HG02759 (cell line): ENCODE measurements at regions not wholly inside any gene's neighbourhood (a gene's known extent, or its start where the extent isn't known, plus 50 kb on each side); places are given as distances from the start of the nearest gene placed in this dataset.

ENCODE experiments used
- ATAC-seq: cut with Tn5 transposase; IDR thresholded peaks from one replicate; pipeline ENCODE4 v1.9.1; 2021; ENCODE audit warnings: mild to moderate bottlenecking, moderate library complexity; ENCODE audit not compliant: unreplicated experiment

GRCh38 chr4:15364183-15364582, 63.6 kb upstream of the C1QTNF7 start:
- ATAC-seq = no peak

- no peak for ATAC-seq
Measured at GRCh38 chr4:15365641-15366040, 62.2 kb upstream of the C1QTNF7 start.

- no peak for ATAC-seq
Measured at GRCh38 chr4:15366721-15367120, 61.1 kb upstream of the C1QTNF7 start.

GRCh38 chr4:15368856-15369255, 59.0 kb upstream of the C1QTNF7 start:
- ATAC-seq = no peak

- ATAC-seq = no peak
Measured at GRCh38 chr4:15370296-15370695, 57.5 kb upstream of the C1QTNF7 start.

GRCh38 chr4:15373363-15373762, 54.5 kb upstream of the C1QTNF7 start:
- ATAC-seq = no peak

GRCh38 chr4:15374656-15375055, 53.2 kb upstream of the C1QTNF7 start:
- no peak for ATAC-seq

- ATAC-seq = no peak
Measured at GRCh38 chr4:15375667-15376066, 52.2 kb upstream of the C1QTNF7 start.

GRCh38 chr4:15376145-15376544, 51.7 kb upstream of the C1QTNF7 start:
- ATAC-seq = no peak

- ATAC-seq = no peak
Measured at GRCh38 chr4:15376594-15376993, 51.2 kb upstream of the C1QTNF7 start.
